H1 (cell line): ENCODE measurements at regions not wholly inside any gene's neighbourhood (a gene's known extent, or its start where the extent isn't known, plus 50 kb on each side); places are given as distances from the start of the nearest gene placed in this dataset.

Source experiments
- CTCF ChIA-PET: fragments of 300-600 bp; sonication (Branson Sonifier 250); formaldehyde crosslinking; loops from one replicate; lab custom pipeline; 2021; ENCODE audit not compliant: partially characterized antibody; lab: Charles Lee
- POLR2A ChIA-PET: fragments of 300-600 bp; sonication (Branson Sonifier 250); formaldehyde crosslinking; loops from one replicate; lab custom pipeline; 2021; ENCODE audit warnings: inconsistent platforms; ENCODE audit not compliant: partially characterized antibody; lab: Charles Lee
- DNase-seq, 2 experiments: peaks; one replicate each; pipeline versions ENCODE4 v3.0.0 to v3.0.0-alpha.2; 2010 to 2022; ENCODE audit warnings: low spot score in 2 of 2, low read depth in 1 of 2, mixed read lengths in 1 of 2
- FAIRE-seq: peaks from 2 replicates; lab custom pipeline; 2011; peaks lifted over from hg19 to GRCh38; lab: Jason Lieb, UNC
- H2AFZ ChIP-seq: 2 replicates; pipeline ENCODE4 v1.8.1; 2012; ENCODE audit warnings: low read length, inconsistent platforms
- H2AK5ac ChIP-seq: 2 replicates; pipeline ENCODE4 v1.6.1; 2013; ENCODE audit warnings: low read depth, low read length
- H2BK120ac ChIP-seq: replicated peaks from 2 replicates; pipeline ENCODE3; 2013; ENCODE audit warnings: low read depth, low read length, inconsistent platforms
- H2BK12ac ChIP-seq: 2 replicates; pipeline ENCODE4 v1.6.1; 2013; ENCODE audit warnings: low read depth, low read length
- H2BK15ac ChIP-seq: 2 replicates; pipeline ENCODE4 v1.6.1; 2013; ENCODE audit warnings: low read length
- H2BK20ac ChIP-seq: 2 replicates; pipeline ENCODE4 v1.6.1; 2013; ENCODE audit warnings: low read length
- H2BK5ac ChIP-seq: 2 replicates; pipeline ENCODE4 v1.6.1; 2013; ENCODE audit warnings: low read depth, low read length
- H3K14ac ChIP-seq: 2 replicates; pipeline ENCODE4 v1.6.1; 2013; ENCODE audit warnings: inconsistent platforms; ENCODE audit not compliant: insufficient read length
- H3K18ac ChIP-seq: 2 replicates; pipeline ENCODE4 v1.6.1; 2013; ENCODE audit warnings: low read length; ENCODE audit errors: extremely low read depth
- H3K23ac ChIP-seq: 2 replicates; pipeline ENCODE4 v1.6.1; 2013; ENCODE audit warnings: inconsistent platforms; ENCODE audit not compliant: insufficient read length
- H3K23me2 ChIP-seq: 2 replicates; pipeline ENCODE4 v1.6.1; 2013; ENCODE audit warnings: low read depth, low read length
- H3K27ac ChIP-seq: 2 replicates; pipeline ENCODE4 v1.6.1; 2011; ENCODE audit warnings: low read depth, low read length, inconsistent platforms
- H3K27me3 ChIP-seq, 4 experiments: replicated peaks in 1 of 4; 1 replicate in 1 of 4; 2 replicates in 3 of 4; pipeline versions ENCODE4 v1.6.1 to v1.8.1; 2011 to 2013; ENCODE audit warnings: low read length in 3 of 4, mild to moderate bottlenecking in 3 of 4, inconsistent platforms in 2 of 4, mixed read lengths in 2 of 4, moderate library complexity in 1 of 4; ENCODE audit not compliant: control insufficient read depth in 3 of 4, insufficient read depth in 3 of 4; ENCODE audit errors: extremely low read depth in 1 of 4
- H3K36me3 ChIP-seq, 4 experiments: 2 replicates each; pipeline versions ENCODE4 v1.6.1 to v1.8.1; 2011 to 2013; ENCODE audit warnings: mild to moderate bottlenecking in 4 of 4, low read length in 3 of 4, moderate library complexity in 2 of 4, control low read depth in 1 of 4, inconsistent platforms in 1 of 4; ENCODE audit not compliant: insufficient read depth in 4 of 4, control insufficient read depth in 2 of 4
- H3K4ac ChIP-seq: replicated peaks from 2 replicates; pipeline ENCODE3; 2013; ENCODE audit warnings: low read length, low read depth, mixed read lengths, inconsistent platforms; ENCODE audit not compliant: insufficient read length
- H3K4me1 ChIP-seq, 4 experiments: replicated peaks in 1 of 4; 1 replicate in 1 of 4; 2 replicates in 3 of 4; pipeline versions ENCODE4 v1.6.1 to v1.8.1; 2011 to 2013; ENCODE audit warnings: low read length in 3 of 4, inconsistent platforms in 2 of 4, mixed read lengths in 1 of 4; ENCODE audit not compliant: insufficient read depth in 4 of 4, control insufficient read depth in 3 of 4
- H3K4me2 ChIP-seq, 2 experiments: 2 replicates each; pipeline versions ENCODE4 v1.6.1 to v1.8.1; 2011 to 2013; ENCODE audit warnings: low read depth in 2 of 2, low read length in 2 of 2, control low read depth in 1 of 2, inconsistent platforms in 1 of 2, mild to moderate bottlenecking in 1 of 2; ENCODE audit not compliant: insufficient read depth in 1 of 2
- H3K4me3 ChIP-seq, 4 experiments: fragments of 200-600, 300-600 bp in 1 of 4; sonication (generic), shearing (Covaris generic), sonication (Bioruptor Twin) in 1 of 4; 2 replicates each; pipeline versions ENCODE4 v1.5.1 to v1.8.1; 2011 to 2016; ENCODE audit warnings: low read length in 4 of 4, low read depth in 3 of 4, control low read depth in 2 of 4, inconsistent platforms in 2 of 4, mild to moderate bottlenecking in 2 of 4, mixed read lengths in 1 of 4, moderate library complexity in 1 of 4; ENCODE audit not compliant: insufficient read depth in 2 of 4; ENCODE audit errors: extremely low read depth in 1 of 4
- H3K56ac ChIP-seq: replicated peaks from 2 replicates; pipeline ENCODE3; 2013; ENCODE audit warnings: low read depth, mild to moderate bottlenecking, mixed read lengths, low read length, inconsistent platforms; ENCODE audit not compliant: insufficient read length
- H3K79me1 ChIP-seq: 2 replicates; pipeline ENCODE4 v1.6.1; 2013; ENCODE audit warnings: low read depth, low read length, control low read depth
- H3K79me2 ChIP-seq, 2 experiments: 2 replicates each; pipeline versions ENCODE4 v1.6.1 to v1.8.1; 2012 to 2013; ENCODE audit warnings: low read length in 2 of 2, mild to moderate bottlenecking in 2 of 2, inconsistent platforms in 1 of 2; ENCODE audit not compliant: insufficient read depth in 2 of 2, control insufficient read depth in 1 of 2
- H3K9ac ChIP-seq, 4 experiments: replicated peaks in 1 of 4; 1 replicate in 1 of 4; 2 replicates in 3 of 4; pipeline versions ENCODE4 v1.6.1 to v1.8.1; 2011 to 2013; ENCODE audit warnings: low read depth in 3 of 4, low read length in 3 of 4, control low read depth in 2 of 4, mild to moderate bottlenecking in 2 of 4, moderate library complexity in 2 of 4, inconsistent platforms in 1 of 4; ENCODE audit errors: extremely low read depth in 1 of 4
- H3K9me3 ChIP-seq, 2 experiments: 2 replicates each; pipeline versions ENCODE4 v1.6.1 to v1.8.1; 2012 to 2013; ENCODE audit warnings: mild to moderate bottlenecking in 2 of 2, moderate library complexity in 2 of 2, control low read depth in 1 of 2, inconsistent platforms in 1 of 2, low read depth in 1 of 2, low read length in 1 of 2, mixed read lengths in 1 of 2; ENCODE audit not compliant: insufficient read depth in 2 of 2
- H4K20me1 ChIP-seq, 2 experiments: replicated peaks in 1 of 2; 2 replicates each; pipeline versions ENCODE3 to v1.8.1; 2011 to 2013; ENCODE audit warnings: inconsistent platforms in 2 of 2, low read length in 2 of 2, mild to moderate bottlenecking in 1 of 2; ENCODE audit not compliant: insufficient read depth in 2 of 2, control insufficient read depth in 1 of 2
- H4K5ac ChIP-seq: 2 replicates; pipeline ENCODE4 v1.6.1; 2013; ENCODE audit warnings: low read length, low read depth, mixed read lengths, inconsistent platforms; ENCODE audit not compliant: insufficient read length
- H4K8ac ChIP-seq: 2 replicates; pipeline ENCODE4 v1.8.0; 2013; ENCODE audit warnings: mild to moderate bottlenecking, moderate library complexity, low read length, inconsistent platforms; ENCODE audit not compliant: insufficient read depth; ENCODE audit errors: extremely low read depth
- H4K91ac ChIP-seq: replicated peaks from 2 replicates; pipeline ENCODE3; 2013; ENCODE audit warnings: low read length, mixed read lengths, inconsistent platforms; ENCODE audit not compliant: insufficient read length
- POLR2AphosphoS5 ChIP-seq: IDR thresholded peaks from 2 replicates; pipeline ENCODE4 v1.6.1; 2011; ENCODE audit warnings: low read depth, low read length
- RNF2 ChIP-seq: fragments of 200-900, 300-1000 bp; sonication (generic); IDR thresholded peaks from 2 replicates; pipeline ENCODE4 v1.7.1; 2016; ENCODE audit warnings: borderline replicate concordance, low read depth, mild to moderate bottlenecking, antibody characterized with exemption, low read length; ENCODE audit not compliant: poor library complexity, severe bottlenecking; ENCODE audit errors: missing control alignments
- SUZ12 ChIP-seq: fragments of 200-600 bp; sonication (generic); IDR thresholded peaks from 2 replicates; pipeline ENCODE4 v1.6.1; 2012; ENCODE audit warnings: mild to moderate bottlenecking, inconsistent platforms, low read length, moderate library complexity, mixed read lengths
- WGBS, 2 experiments: shearing (Covaris generic) in 1 of 2; methylation state at CpG; one replicate each; pipeline versions ENCODE4 v1.1.6 to v1.1.7; 2013 to 2015; ENCODE audit warnings: low lambda C conversion rate in 2 of 2, mixed read lengths in 2 of 2, inconsistent platforms in 1 of 2, low coverage in 1 of 2, missing lambda C conversion rate in 1 of 2; ENCODE audit not compliant: insufficient replicate concordance in 2 of 2, insufficient coverage in 1 of 2, insufficient read length in 1 of 2; ENCODE audit errors: extremely low coverage in 1 of 2, missing lambda C conversion rate in 1 of 2; 5-methylcytosine and 5-hydroxymethylcytosine counted together

DNA sequence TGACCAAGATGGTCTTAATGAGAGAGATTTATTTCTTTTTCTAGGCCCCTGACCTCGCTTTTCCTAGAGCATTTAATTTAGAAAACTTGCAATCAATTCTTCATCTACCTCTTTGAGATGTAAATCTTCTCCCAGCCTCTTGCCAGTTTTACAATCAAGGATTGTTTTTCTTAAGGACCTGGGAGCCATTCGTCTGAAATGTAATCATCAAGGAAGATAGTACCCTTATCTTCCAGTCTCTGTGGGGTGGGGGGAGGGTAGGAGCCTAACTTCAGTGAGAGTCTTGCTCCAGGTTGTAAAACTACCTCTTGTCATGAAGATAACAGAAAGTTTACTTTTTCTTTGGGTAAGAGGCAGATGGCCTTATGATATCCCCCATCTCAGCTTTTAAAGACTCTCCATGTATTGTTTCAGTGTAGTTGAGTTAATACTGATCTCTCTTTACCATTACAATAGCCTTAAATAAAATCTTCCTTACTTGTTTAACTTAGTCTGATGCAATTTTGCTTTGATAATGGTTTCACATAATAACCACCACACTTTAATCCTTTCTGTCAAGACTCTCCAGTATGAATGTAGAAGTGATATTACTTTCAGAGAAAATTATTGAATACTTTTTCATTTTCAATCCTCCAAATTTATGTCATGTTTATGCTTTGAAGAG is 110.2 kb upstream of the CPHXL start:
- H3K4me2 ChIP-seq = no peak overlapping the region
- no peak for FAIRE-seq
- H3K18ac ChIP-seq = no peak overlapping the region
- no peak overlapping the region for H3K4me3 ChIP-seq
- no peak overlapping the region for H3K27ac ChIP-seq
- H3K23me2 ChIP-seq = no peaks in the 10 kb centered on the region
- H2BK5ac ChIP-seq = no peak overlapping the region
- no peak overlapping the region for H2BK12ac ChIP-seq
- no peaks in the 10 kb centered on the region for H3K4me1 ChIP-seq
- no peak for DNase-seq
- H3K36me3 ChIP-seq = no peaks in the 10 kb centered on the region
- H3K23ac ChIP-seq = no peak overlapping the region
- H3K79me1 ChIP-seq = no peaks in the 10 kb centered on the region
- 8% methylated on average over 2 of the region's 2 CpGs; no CpG with 5 or more reads in 1 of the 2 experiments for WGBS, 2 experiments
- H3K56ac ChIP-seq = no peak overlapping the region
- no peak overlapping the region for H2AK5ac ChIP-seq
- no peak overlapping the region for H4K5ac ChIP-seq
- no peak for TF ChIP-seq RNF2
- TF ChIP-seq SUZ12 = no peak
- TF ChIP-seq POLR2AphosphoS5 = 0 out of 2 replicates have a peak, but pooled peaks have one; percentile 54
- peaks cover 0 to 3% of the 10 kb centered on the region in 2 experiments for H4K20me1 ChIP-seq
- H2BK20ac ChIP-seq = no peak overlapping the region
- H2BK120ac ChIP-seq = no peak overlapping the region
- peaks cover 2 to 3% of the 10 kb centered on the region in 2 experiments; a peak in 1 of 4 replicates for H3K9me3 ChIP-seq
- no peak overlapping the region for H4K8ac ChIP-seq
- H4K91ac ChIP-seq = no peak overlapping the region
- H3K27me3 ChIP-seq = peaks cover 33 to 78% (median 58%) of the 10 kb centered on the region in 4 experiments
- no peaks in the 10 kb centered on the region for H3K79me2 ChIP-seq
- ChIA-PET CTCF (interaction anchor here (0.5 kb wide), 1 partner anchor 1586 kb away, joined by 3 read pairs; no protein-coding TSS in a partner anchor), POLR2A (no interaction called here)
- no peak overlapping the region for H3K4ac ChIP-seq
- no peak overlapping the region for H2AFZ ChIP-seq
- H3K9ac ChIP-seq = no peak overlapping the region
- no peak overlapping the region for H3K14ac ChIP-seq
- no peak overlapping the region for H2BK15ac ChIP-seq
